SKM-1 treated with dmso at 0.1 percent for 144 hours (cell line): ENCODE measurements at regions not wholly inside any gene's neighbourhood (a gene's known extent, or its start where the extent isn't known, plus 50 kb on each side); places are given as distances from the start of the nearest gene placed in this dataset.

Experiments
- DNase-seq: peaks from one replicate; lab custom pipeline; 2025; ENCODE audit not compliant: unreplicated experiment; lab: John Stamatoyannopoulos, UW

DNA sequence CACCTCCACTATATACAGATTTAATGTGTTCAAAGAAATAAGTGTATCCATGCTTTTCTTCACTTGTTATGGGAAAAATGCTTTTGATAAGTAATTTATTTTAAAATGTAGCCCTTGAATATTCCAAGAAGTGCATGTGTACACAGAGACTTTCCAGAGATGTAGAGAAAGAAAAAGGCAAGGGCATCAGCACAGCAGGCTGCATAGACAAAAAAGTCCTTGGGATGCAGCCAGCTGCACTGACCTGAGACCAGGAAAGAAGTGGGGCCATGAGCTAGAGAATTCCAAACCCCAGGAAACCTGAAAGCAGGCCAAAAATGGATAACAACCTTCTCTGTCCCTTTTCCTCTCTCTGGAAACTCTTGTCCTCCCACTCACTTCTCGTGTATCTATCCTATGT, 51.6 kb upstream of the PRDM8 start:
- DNase-seq: no peak

DNA sequence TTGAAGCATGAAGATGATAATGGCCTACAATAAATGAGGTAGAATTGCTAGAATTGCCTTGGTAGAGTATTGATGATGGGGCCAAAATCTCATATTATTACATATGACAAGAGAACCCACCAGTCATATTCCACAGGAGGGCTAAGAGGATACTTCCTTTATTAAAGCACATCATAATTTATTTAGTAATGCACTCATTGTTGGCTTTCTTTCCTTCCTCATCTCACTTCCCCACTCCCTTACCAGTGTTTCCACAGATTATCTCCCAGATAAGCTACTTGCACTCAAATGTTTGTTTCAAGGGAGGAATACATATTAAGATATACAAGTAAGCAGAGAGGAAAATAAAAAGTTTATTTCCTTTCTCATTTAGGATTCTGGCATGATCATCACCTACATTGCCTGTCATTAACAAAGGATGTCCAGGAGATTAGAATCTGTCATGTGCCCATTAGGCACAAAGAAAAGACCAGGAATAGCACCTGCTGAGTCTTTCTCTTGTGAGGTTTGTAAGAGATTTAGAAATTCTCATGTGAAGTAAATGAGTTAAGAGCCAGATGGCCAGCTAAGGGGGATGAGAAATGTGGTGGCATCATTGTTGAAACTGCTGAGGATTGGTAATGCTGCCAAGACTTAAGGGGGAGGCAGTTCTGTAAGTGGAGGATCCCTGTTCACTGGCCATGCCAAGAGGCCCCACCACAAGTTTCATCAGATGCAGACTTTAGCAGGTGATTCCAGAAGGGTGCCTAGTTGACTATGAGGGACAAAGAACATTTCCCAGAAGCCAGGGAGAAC, 52.4 kb upstream of the PRDM8 start:
- no peak for DNase-seq

DNA sequence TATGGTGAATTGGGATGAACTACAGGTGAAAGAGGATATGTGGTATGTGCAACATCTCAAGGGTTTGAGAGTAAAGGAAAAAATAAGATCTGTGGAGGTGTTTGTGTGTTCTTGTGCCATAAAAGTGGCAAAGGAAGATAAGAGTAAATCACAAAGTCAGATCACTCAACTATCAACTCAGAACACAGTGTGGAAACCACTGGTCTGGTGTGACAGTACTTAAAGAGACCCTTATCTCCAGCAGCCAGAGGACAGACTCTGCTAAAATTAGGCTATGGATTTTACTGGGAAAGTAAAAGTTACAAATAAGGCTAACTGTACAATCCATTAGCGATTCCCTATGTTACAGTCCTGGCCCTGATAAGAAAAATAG, 54.0 kb upstream of the PRDM8 start:
- no peak for DNase-seq

DNA sequence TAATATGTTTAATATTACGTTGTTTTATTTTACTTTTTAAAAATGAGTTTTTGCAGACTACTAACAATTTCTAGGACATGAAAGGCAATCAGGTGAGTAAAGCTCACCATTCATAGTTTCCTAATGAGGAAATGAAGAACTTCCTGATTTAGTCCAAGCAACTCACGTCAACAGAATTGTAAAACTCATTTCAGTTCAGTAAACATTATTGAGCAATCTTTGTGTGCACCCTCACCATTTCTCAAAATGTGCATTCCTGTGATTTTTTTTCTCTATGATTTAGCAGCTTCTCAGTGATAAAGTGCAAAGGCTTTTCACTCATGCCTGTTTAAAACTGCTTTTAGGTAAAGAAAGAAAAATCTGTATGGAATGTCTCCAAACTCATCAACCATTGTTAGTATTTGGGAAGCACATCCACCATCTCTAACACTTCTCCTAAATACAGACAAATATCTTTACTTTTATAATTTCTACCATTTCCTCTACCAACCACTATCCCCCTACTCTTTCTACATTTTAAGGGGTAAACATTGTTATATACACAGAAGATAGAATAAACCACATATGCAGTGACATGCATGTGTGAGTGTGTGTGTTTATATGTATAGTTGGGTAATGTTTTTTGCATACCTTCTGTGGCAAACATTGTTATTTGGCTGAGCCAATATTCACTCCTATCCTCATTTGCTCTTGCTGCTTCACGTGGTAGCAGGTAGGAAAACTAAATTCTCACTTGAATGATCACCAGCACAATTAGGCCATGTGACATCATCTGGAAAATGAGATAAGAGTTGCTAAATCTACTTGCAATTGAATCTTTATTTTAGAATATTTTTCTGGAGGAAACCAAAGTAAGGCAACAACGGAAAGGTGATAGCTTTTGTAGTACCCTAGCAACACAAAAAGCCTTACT, 54.7 kb upstream of the PRDM8 start:
- peak; percentile 32 for DNase-seq

DNA sequence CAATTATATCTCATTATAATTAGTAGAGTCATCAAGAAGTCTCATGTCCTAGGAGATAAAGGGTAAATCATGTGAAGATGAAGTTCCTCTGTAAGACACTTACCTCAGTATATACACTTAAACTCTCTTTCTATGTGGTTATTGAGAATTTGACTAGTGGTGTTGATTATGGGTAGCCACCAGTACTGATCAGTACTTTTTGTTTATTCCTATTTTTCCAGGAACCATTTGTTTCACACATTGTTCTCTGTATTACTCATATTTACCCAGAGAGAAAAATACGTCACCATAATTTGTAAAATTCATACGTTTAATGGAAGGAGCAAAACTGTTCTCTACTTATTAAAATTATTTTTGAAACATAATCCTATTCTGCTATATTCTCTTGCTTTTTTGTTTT, 55.8 kb upstream of the PRDM8 start:
- no peak for DNase-seq

DNA sequence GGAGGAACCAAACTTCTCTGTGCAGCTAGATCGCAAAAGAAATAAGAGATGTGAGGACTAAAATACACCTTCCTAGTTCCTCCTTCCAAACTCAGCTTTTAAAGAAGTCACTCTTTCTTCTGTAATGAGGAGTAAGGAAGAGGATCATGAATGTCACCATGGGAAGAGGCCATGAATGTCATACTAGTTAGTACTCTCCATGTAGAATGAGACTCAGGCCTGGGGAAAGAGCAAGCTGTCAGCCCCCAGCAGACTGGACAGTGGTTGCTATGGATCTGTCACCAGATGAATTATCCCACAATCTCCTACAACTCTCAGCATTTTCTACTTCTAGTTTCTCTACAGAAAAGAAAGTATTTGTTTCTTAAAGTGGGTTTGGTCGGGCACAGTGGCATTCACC, 57.1 kb upstream of the PRDM8 start:
- DNase-seq: no peak

DNA sequence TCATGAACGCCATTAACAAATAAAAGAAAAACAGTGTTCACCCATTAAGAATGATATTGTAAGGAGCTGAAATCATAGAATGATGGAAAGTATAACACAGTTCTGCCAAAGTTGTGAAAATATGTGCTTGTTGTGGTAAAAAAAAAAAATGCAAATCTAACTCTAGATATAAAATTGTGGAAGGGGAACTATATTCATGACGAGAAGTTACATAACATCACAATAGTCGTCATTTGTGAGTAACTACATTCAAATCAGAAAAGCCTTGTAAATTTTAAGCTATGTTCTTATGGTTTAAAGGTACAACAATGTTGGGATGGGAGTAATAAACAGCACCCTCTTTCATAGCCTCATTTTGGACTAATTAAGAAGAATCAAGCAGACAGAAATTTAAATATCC, 57.6 kb upstream of the PRDM8 start:
- no peak for DNase-seq

DNA sequence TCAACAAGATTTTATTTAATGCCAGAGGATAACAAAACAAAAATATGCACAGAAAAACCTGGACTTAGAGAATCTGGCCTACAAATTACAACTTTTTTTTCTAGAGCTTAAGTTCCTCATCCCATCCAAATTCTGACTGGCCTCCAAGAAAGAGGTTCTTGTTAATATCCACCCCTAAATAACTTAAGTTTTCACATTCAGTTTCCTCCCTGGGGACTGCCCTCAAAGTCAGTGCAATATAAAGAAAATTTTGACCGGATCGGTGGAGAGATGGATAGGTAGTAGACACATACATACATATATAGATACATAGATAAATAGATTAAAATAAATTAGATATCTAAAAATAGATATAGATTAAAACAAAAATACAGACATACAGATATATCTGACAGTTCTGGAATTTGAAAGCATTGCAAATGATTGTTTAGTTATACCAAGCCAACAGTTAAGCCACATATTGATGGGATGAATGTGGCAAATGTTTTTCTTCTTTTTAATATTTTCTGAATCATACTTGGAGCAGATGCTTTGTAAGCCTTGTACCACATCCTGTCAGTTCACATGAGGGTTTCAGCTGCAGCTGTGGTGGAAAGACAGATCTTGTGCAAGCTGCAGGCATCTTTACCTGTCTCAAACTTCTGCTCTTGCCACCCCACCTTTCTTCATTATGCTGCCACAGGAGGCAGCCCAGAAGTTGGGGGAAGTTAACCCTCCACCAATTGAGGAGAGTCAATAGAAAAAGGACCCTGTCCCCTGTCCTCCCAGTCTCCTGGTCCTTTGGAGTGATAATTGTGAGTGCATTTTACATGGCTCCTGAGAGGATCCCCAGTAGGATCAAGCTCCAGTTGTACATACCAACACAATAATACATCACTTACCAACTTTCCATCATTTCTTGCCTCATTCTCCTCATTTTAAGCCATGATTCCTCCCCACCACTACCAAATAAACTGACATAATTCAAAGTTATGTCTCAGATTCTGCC, 58.5 kb upstream of the PRDM8 start:
- DNase-seq: peak; percentile 7

DNA sequence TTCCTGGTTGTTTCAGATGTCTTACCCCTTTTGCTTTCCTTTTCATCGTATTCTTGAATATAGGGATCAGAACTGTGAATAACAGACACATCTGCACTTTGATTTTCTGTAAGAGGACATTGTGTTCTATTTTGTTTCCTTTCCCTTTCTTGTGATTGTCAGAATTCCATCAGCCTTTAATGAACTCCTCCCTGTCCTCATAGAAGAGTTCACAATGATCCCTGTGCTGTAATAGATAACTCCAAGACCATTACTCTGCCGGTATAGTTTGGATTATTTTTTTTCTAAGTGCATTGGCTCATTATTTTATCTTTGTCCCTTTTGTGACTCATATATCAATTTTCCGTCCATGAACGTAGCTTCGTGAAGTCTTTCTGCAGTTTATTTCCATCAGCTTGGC, 59.7 kb upstream of the PRDM8 start:
- DNase-seq: no peak

DNA sequence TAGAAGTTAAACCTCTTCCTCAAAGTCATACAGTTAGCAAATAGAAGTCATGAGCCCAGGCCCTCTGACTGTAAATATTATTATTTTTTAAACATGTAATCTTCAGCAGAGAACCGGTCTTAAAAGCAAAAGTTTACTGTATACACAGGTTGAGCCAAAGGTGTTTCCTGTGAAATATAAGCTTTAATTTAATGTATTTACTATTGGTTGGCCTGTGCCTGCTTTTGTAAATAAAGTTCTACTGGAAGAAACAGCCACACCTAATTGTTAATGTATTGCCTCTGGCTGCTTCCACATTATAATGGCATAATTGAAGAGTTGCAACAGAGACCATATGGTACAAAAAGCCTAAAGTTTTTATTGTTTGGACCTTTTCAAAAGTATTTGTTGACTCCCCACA, 61.0 kb upstream of the PRDM8 start:
- no peak for DNase-seq

DNA sequence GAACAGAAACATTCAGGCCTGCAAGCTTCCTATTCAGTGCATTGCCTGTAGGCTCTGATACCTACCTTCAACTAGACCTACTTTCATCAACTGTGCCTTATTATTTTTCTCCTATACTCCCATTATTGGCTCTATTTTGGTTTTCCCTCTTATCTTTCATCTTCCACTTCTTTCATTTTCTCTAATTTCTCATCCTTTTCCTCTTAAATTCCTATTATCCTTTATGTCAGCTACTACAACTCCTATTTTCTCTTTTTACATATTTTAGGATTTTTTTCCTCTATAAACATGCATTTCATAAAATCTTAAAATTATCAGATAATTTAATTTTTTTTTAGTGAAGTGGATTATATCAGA, 61.6 kb upstream of the PRDM8 start:
- no peak for DNase-seq

DNA sequence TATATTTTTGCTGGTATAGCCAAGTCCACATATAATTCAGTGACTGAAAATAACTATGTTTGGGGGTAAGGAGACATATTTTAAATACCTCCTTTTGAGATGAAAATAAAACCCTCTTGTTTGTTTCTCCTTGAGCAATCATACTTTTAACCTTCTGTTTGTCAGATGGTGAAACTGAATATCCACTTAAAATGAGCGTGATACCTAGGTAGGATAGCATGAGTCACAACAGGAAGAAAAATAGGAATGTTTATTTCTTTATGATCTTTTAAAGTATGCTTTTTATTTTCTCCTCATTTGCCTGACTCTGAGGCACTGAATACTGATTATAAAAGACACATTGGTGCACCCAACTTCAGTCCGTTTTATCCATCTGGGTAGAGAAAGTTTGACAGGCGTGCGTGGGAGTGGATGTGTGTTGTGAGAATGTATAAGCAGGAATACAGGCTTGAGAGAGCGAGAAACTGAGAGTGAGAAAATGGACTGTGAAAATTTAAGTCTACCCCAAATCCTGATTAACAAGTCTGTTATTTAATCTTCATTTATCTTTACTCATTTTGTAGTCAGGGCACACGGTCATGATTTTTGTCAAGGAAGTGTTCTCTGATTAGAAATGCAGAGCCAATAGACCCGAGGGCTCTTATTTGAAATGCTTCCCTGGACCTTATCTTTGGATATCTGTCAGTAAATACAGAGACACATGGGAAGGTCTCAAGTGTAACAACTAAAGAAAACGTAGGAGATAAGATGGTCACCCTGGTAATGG, 62.1 kb upstream of the ANTXR2 start:
- no peak for DNase-seq

DNA sequence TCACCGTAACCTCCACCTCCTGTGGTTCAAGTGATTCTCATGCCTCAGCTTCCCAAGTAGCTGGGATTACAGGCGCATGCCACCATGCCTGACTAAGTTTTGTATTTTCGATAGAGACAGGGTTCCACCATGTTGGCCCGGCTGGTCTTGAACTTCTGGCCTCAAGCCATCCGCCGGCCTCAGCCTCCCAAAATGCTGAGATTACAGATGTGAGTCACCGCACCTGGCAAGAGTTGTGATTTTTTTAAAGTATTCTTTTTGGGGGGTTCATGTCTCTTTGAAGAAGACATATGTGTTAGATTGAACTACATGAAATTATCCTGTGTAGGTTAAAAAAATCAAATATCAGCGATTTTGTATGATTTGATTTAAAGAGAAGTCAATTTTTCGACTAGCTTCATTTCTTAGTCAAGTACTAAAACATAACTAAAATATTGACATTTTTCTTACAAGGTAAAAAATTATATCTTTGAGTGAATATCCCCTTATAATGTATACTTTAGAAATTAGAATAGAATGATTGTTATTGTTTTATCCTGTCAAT, 60.3 kb upstream of the ANTXR2 start:
- no peak for DNase-seq

DNA sequence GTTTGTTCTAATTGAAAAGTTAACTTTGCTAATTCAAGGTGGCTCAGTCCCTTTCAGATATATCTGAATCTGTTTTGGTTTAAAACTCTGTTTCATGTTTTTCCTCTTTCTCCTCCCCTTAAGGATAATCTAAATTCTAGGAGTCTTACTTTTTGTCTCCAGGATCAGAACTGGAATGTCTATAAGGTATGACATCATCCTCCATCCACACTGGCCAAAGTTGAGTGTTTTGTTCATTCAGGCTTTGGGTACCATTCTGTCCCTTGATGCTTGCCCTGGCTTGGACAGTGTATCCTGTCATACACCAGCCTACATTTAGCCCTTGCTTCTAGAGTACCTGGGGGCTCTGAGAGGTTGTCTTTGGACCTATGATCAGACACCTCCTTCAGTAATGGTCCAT, 56.8 kb upstream of the ANTXR2 start:
- no peak for DNase-seq

DNA sequence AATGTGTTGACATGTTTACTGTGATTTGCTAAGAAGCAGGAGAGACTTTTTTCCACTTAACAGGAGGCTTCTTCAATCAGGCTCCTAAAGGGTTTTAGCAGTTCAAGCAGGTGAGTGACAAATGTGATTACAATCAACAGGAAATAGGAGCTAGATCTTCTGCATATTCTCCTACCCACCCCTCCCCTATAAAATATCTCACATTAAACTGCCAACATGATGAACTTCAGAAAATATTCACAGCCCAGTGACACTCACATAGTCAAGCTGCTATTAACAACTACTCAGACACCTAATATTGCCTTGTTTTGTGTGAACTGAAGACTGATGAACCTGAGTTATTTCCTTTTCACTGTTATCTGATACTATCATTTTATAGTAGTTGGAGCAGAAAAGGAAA, 55.9 kb upstream of the ANTXR2 start:
- DNase-seq: no peak

DNA sequence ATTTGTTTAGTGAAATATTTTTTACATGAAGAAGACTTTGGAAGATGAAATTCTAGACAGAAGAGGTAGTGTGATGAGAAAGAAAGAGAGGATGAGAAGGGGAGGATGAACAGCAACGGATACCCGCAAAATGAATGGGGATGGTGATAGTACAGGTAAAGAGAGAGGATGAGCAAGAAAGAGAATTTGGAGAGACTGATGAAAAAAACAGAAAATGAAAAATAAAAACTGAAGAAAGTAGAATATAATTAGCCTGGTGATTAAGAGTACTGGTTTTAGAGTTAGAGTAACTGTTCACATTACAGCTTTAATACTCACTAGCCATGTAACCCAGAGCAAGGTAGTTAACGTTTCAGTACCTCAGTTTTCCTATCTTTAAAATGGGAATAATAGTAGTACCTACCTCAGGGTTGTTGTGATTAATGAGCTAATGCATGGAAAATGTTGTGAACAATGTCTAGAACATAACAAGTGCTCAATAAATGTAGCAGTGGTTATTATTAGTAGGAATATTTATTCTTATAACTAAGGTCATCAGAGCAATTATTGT, 54.9 kb upstream of the ANTXR2 start:
- no peak for DNase-seq

DNA sequence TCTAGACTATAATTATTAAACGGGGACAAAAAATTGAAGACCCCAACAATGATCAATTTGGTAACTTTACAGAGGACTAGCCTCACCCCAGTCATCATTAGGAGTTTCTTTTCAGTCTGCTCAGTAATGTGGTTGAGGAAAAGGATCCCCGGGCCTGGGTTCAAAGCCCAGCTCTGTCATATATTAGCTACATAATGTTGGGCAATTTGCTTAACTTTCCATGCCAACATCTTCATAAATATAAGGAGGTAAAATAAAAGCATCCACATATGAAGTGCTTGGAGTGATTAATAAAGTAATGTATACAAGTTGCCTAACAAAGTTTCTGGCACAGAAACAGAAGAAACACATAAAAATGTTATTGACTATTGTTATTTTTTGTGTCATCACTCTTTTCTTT, 53.4 kb upstream of the ANTXR2 start:
- DNase-seq: no peak

DNA sequence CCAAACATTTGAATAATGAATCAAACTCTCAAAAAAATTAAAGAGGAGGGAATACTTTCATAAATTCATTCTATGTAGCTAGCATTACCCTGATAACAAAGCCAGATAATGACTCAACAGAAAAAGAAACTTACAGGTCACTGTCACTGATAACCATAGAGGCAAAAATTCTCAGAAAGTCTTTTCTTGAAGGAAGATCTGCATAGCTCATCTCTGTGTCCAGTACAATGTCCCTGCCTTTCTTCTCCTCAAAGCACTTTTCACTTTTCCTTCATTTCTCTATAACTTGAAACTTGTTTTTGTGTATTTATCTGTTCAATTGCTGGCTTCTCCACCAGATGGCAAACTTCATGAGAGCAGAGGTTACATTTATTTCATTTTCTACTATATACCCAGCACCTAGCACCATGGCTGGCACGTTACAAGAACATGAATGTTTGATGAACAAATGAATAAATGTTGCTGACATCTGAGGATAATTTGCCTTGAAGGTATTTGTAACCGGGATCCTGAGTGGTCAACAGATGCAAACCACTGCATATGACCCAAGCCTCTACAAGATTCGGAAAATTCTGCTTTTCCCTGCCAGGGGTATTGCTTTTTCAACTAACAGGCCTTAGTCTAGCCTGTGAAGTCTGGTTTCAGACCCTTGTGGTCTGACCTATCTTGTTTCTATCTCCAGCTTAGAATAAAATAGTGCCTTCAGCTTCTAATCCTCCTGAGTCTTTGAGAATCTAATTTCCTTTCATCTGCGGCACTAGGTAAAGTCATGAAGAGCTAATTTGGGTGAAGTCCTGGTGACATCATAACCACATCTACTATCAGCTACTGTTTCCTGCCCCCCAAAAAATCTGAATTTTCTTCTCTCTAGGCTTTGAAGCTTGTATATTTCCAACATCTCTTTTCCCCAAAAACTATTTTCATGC, 52.5 kb upstream of the ANTXR2 start:
- DNase-seq: peak; percentile 26
